ENCODE measurements at regions not wholly inside any gene's neighbourhood (a gene's known extent, or its start where the extent isn't known, plus 50 kb on each side); places are given as distances from the start of the nearest gene placed in this dataset.

DNA sequence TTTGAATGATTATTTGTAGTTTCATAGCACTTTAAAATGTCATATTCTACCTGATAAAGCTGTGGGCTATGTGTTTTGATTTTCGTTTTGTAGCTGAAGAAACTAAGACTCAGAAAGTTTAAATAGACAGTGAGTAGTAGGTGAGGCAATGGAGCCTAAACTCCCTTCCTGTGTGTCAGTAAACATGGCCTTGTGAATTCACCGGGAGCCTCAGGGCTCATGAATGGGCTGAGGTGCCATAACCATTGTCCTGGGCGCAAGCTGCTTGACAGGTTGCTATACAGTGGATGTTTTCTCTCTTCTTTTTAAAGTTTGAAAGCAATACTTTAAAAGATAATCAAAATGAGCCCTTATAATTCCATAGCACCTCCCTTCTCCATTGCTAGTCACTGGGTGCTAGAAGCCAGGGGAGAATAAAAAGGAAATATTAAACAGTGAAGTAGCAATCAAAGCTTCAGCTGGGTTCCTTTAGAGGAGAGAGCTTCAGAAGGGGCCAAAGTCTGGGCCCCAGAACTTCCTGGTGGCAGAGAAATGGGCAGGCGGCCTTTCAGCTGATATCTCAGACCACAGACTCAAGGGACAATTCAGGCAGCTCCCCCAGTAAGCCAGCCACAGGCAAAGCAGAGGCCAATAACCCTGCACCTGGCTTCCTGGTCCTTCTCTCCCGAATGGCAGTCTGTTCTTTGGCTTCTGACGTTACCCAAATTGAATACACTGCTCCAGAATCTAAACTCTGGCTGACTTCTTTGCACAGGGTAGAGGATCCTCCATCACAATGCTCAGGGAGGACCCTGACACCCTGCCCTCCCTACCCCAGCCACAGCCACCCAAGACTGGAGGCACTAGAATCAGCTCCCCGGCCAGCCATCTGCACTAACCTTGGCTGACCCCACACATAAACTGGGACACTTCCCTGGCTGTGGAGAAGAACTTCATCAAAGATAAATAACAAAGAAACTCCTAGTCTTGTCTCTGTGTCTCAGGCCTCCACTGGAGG lies 51.8 kb upstream of the NPAS2 start:
- Histone ChIP-seq H3K4me1 (ENCODE audit: control insufficient read depth, insufficient read depth, low read length) (no peaks in the 10 kb centered on the region), H3K36me3 (ENCODE audit: control insufficient read depth in 2 of 2, insufficient read depth in 1 of 2, low read length in 2 of 2) (no peaks in the 10 kb centered on the region), H3K27ac (ENCODE audit: extremely low read depth, low read depth, low read length) (no peak overlapping the region), H3K4me3 (ENCODE audit: low read depth, low read length) (no peak overlapping the region), H3K9me3 (ENCODE audit: control insufficient read depth, insufficient read depth, low read depth, low read length) (no peaks in the 10 kb centered on the region)
- ChIA-PET CTCF (interaction anchor here (0.6 to 1.7 kb wide), 4 partner anchors 22 to 392 kb away, joined by 3 to 4 read pairs (median 4); no protein-coding TSS in a partner anchor), POLR2A (no interaction called here)
- no peak for TF ChIP-seq ZNF426 (tag by site-specific recombination; IDR thresholded peaks at IDR 0.05)
- TF ChIP-seq KLF7 (tag by site-specific recombination; IDR thresholded peaks at IDR 0.05; ENCODE audit: borderline replicate concordance) = no peak
- no peak for TF ChIP-seq ZNF404 (tag by site-specific recombination; IDR thresholded peaks at IDR 0.05)
- TF ChIP-seq ZNF23 (tag by site-specific recombination; IDR thresholded peaks at IDR 0.05; ENCODE audit: borderline replicate concordance) = no peak
- no peak for TF ChIP-seq ZNF623 (tag by site-specific recombination; IDR thresholded peaks at IDR 0.05)
- no peak for TF ChIP-seq RBAK (tag by site-specific recombination; IDR thresholded peaks at IDR 0.05)
- no peak for TF ChIP-seq ZSCAN4 (tag by site-specific recombination; IDR thresholded peaks at IDR 0.05)
- TF ChIP-seq, protein P1, sequence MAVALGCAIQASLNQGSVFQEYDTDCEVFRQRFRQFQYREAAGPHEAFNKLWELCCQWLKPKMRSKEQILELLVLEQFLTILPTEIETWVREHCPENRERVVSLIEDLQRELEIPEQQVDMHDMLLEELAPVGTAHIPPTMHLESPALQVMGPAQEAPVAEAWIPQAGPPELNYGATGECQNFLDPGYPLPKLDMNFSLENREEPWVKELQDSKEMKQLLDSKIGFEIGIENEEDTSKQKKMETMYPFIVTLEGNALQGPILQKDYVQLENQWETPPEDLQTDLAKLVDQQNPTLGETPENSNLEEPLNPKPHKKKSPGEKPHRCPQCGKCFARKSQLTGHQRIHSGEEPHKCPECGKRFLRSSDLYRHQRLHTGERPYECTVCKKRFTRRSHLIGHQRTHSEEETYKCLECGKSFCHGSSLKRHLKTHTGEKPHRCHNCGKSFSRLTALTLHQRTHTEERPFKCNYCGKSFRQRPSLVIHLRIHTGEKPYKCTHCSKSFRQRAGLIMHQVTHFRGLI (tag by site-specific recombination; IDR thresholded peaks at IDR 0.05) = no peak

Measured in HEK293 (cell line).